Endothelial cell of umbilical vein (primary cell): ENCODE measurements at regions not wholly inside any gene's neighbourhood (a gene's known extent, or its start where the extent isn't known, plus 50 kb on each side); places are given as distances from the start of the nearest gene placed in this dataset.

Source experiments
- EZH2 ChIP-seq: IDR thresholded peaks from 2 replicates; pipeline ENCODE4 v1.6.1; 2012; ENCODE audit warnings: borderline replicate concordance, low read depth, mild to moderate bottlenecking, moderate library complexity, low read length, inconsistent platforms; ENCODE audit not compliant: severe bottlenecking
- FOS ChIP-seq: IDR thresholded peaks from 2 replicates; pipeline ENCODE4 v1.6.1; 2011; ENCODE audit warnings: mild to moderate bottlenecking, low read length, moderate library complexity, borderline replicate concordance; ENCODE audit not compliant: insufficient read depth
- GATA2 ChIP-seq: IDR thresholded peaks from 2 replicates; pipeline ENCODE4 v1.7.0; 2011; ENCODE audit warnings: low read depth, mild to moderate bottlenecking, moderate library complexity, mixed read lengths, low read length; ENCODE audit not compliant: insufficient read length, insufficient read depth
- JUN ChIP-seq: IDR thresholded peaks from 2 replicates; pipeline ENCODE4 v1.6.1; 2011; ENCODE audit warnings: borderline replicate concordance, low read depth; ENCODE audit not compliant: insufficient read length, insufficient read depth
- MAX ChIP-seq: IDR thresholded peaks from 2 replicates; pipeline ENCODE4 v1.6.1; 2011; ENCODE audit not compliant: insufficient read depth, insufficient read length
- POLR2A ChIP-seq: IDR thresholded peaks from 2 replicates; pipeline ENCODE4 v1.6.1; 2012; ENCODE audit warnings: low read depth, mild to moderate bottlenecking, control low read depth, low read length
- POLR2AphosphoS5 ChIP-seq: IDR thresholded peaks from 2 replicates; pipeline ENCODE4 v1.6.1; 2012; ENCODE audit warnings: low read depth, mild to moderate bottlenecking, control low read depth, low read length, moderate library complexity; ENCODE audit not compliant: insufficient read depth
- TF ChIP-seq, protein P1 (sequence below), 2 donors: IDR thresholded peaks; 1 replicate in 1 of 2; 2 replicates in 1 of 2; pipeline ENCODE4 v1.5.1; 2011; ENCODE audit warnings: low read length in 2 of 2, mild to moderate bottlenecking in 2 of 2, moderate library complexity in 2 of 2, control low read depth in 1 of 2, inconsistent platforms in 1 of 2, low read depth in 1 of 2; ENCODE audit not compliant: insufficient read depth in 1 of 2; ENCODE audit errors: extremely low read depth in 1 of 2

DNA sequence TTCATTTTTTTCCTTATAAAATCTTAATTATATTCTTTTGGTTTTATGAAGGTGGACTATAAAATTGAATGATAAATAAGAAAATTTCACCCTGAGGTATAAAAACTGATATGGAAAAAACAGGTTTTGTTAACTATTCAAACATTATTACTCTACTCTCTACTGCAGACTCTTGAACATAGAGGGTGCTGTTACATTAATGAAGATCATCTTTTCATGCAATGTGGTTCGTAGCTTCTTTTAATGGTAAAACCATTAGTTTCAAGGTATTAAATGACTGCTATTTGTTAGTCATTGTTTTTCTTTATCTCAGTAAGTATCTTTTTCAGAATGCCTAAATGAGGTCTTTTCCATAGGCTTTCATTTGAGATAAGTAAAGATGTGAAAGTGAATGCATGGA is 510.4 kb downstream of the SLC16A7 start:
- TF ChIP-seq, protein P1, sequence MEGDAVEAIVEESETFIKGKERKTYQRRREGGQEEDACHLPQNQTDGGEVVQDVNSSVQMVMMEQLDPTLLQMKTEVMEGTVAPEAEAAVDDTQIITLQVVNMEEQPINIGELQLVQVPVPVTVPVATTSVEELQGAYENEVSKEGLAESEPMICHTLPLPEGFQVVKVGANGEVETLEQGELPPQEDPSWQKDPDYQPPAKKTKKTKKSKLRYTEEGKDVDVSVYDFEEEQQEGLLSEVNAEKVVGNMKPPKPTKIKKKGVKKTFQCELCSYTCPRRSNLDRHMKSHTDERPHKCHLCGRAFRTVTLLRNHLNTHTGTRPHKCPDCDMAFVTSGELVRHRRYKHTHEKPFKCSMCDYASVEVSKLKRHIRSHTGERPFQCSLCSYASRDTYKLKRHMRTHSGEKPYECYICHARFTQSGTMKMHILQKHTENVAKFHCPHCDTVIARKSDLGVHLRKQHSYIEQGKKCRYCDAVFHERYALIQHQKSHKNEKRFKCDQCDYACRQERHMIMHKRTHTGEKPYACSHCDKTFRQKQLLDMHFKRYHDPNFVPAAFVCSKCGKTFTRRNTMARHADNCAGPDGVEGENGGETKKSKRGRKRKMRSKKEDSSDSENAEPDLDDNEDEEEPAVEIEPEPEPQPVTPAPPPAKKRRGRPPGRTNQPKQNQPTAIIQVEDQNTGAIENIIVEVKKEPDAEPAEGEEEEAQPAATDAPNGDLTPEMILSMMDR (IDR thresholded peaks at IDR 0.05; ENCODE audit: extremely low read depth in 1 of 2, insufficient read depth in 1 of 2, low read depth in 1 of 2, low read length in 2 of 2), result peak in 1 of 2 donors; percentile 12
- TF ChIP-seq POLR2A (no peak), FOS (no peak), POLR2AphosphoS5 (no peak), MAX (no peak), EZH2 (no peak), JUN (no peak), GATA2 (no peak)
